ENCODE measurements at regions not wholly inside any gene's neighbourhood (a gene's known extent, or its start where the extent isn't known, plus 50 kb on each side); places are given as distances from the start of the nearest gene placed in this dataset.
"Not testable (repeated sequence)": the region's sequence is repeated elsewhere in the genome, so short reads cannot be mapped to it uniquely, and the experiment has no call there.

- H3K27ac ChIP-seq; H3K27me3 ChIP-seq (replicated peaks; ENCODE audit: insufficient read depth); H3K4me3 ChIP-seq; H3K36me3 ChIP-seq; H3K9me3 ChIP-seq; H3K4me1 ChIP-seq (replicated peaks); DNase-seq (ENCODE audit: low spot score); intact Hi-C loops (cut with DNase I): not testable (repeated sequence)
- WGBS = 95% methylated on average over 42 of the region's 51 CpGs
Observed at GRCh38 chr4:131734851-131735385, 1414.2 kb upstream of the PCDH10 start.

GRCh38 chr4:131738991-131739390 lies 1410.1 kb upstream of the PCDH10 start:
- WGBS = 99% methylated on average over 12 of the region's 26 CpGs
- DNase-seq (ENCODE audit: low spot score); H3K36me3 ChIP-seq; H3K27ac ChIP-seq; intact Hi-C loops (cut with DNase I); H3K9me3 ChIP-seq; H3K27me3 ChIP-seq (replicated peaks; ENCODE audit: insufficient read depth); H3K4me1 ChIP-seq (replicated peaks); H3K4me3 ChIP-seq: not testable (repeated sequence)

- intact Hi-C loops (cut with DNase I); DNase-seq (ENCODE audit: low spot score); H3K27me3 ChIP-seq (replicated peaks; ENCODE audit: insufficient read depth); H3K4me1 ChIP-seq (replicated peaks); H3K9me3 ChIP-seq; H3K36me3 ChIP-seq; H3K4me3 ChIP-seq; H3K27ac ChIP-seq: not testable (repeated sequence)
- 97% methylated on average over 7 of the region's 27 CpGs for WGBS
Observed at GRCh38 chr4:131741836-131742235, 1407.3 kb upstream of the PCDH10 start.

GRCh38 chr4:131742536-131743205 lies 1406.4 kb upstream of the PCDH10 start:
- intact Hi-C loops (cut with DNase I); H3K27ac ChIP-seq; DNase-seq (ENCODE audit: low spot score); H3K27me3 ChIP-seq (replicated peaks; ENCODE audit: insufficient read depth); H3K9me3 ChIP-seq; H3K4me1 ChIP-seq (replicated peaks); H3K36me3 ChIP-seq; H3K4me3 ChIP-seq: not testable (repeated sequence)
- WGBS = 94% methylated on average over 38 of the region's 45 CpGs

- H3K36me3 ChIP-seq; H3K27me3 ChIP-seq (replicated peaks; ENCODE audit: insufficient read depth); H3K4me1 ChIP-seq (replicated peaks); DNase-seq (ENCODE audit: low spot score); H3K4me3 ChIP-seq; H3K27ac ChIP-seq; intact Hi-C loops (cut with DNase I); H3K9me3 ChIP-seq: not testable (repeated sequence)
- no CpG with 5 or more reads among the region's 20 CpGs for WGBS
Observed at GRCh38 chr4:131743348-131743747, 1405.7 kb upstream of the PCDH10 start.

- H3K4me1 ChIP-seq (replicated peaks); H3K9me3 ChIP-seq; H3K27me3 ChIP-seq (replicated peaks; ENCODE audit: insufficient read depth); DNase-seq (ENCODE audit: low spot score); H3K4me3 ChIP-seq; H3K27ac ChIP-seq; intact Hi-C loops (cut with DNase I); H3K36me3 ChIP-seq: not testable (repeated sequence)
- WGBS = 93% methylated on average over 12 of the region's 34 CpGs
Observed at GRCh38 chr4:131747203-131747602, 1401.9 kb upstream of the PCDH10 start.

GRCh38 chr4:131749224-131749623 lies 1399.9 kb upstream of the PCDH10 start:
- H3K27ac ChIP-seq; intact Hi-C loops (cut with DNase I); H3K9me3 ChIP-seq: not testable (repeated sequence)

GRCh38 chr4:131750006-131750405 lies 1399.1 kb upstream of the PCDH10 start:
- H3K4me3 ChIP-seq; H3K9me3 ChIP-seq; DNase-seq (ENCODE audit: low spot score); H3K4me1 ChIP-seq (replicated peaks); intact Hi-C loops (cut with DNase I); H3K36me3 ChIP-seq; H3K27me3 ChIP-seq (replicated peaks; ENCODE audit: insufficient read depth); H3K27ac ChIP-seq: not testable (repeated sequence)
- WGBS = 91% methylated on average over 23 of the region's 25 CpGs

More at GRCh38 chr4:131749224-131749623, 1399.9 kb upstream of the PCDH10 start:
- not testable (repeated sequence) for H3K27me3 ChIP-seq (replicated peaks; ENCODE audit: insufficient read depth); H3K4me1 ChIP-seq (replicated peaks); H3K4me3 ChIP-seq; DNase-seq (ENCODE audit: low spot score); H3K36me3 ChIP-seq
- 98% methylated on average over 25 of the region's 31 CpGs for WGBS

GRCh38 chr4:131750469-131750868 lies 1398.6 kb upstream of the PCDH10 start:
- WGBS = 98% methylated on average over 27 of the region's 31 CpGs
- H3K9me3 ChIP-seq; H3K27ac ChIP-seq; DNase-seq (ENCODE audit: low spot score); H3K27me3 ChIP-seq (replicated peaks; ENCODE audit: insufficient read depth); H3K4me3 ChIP-seq; H3K36me3 ChIP-seq; H3K4me1 ChIP-seq (replicated peaks); intact Hi-C loops (cut with DNase I): not testable (repeated sequence)

- H3K27ac ChIP-seq; H3K4me3 ChIP-seq; H3K36me3 ChIP-seq; intact Hi-C loops (cut with DNase I); H3K9me3 ChIP-seq; H3K4me1 ChIP-seq (replicated peaks); DNase-seq (ENCODE audit: low spot score); H3K27me3 ChIP-seq (replicated peaks; ENCODE audit: insufficient read depth): not testable (repeated sequence)
- WGBS = 87% methylated on average over 9 of the region's 35 CpGs
Observed at GRCh38 chr4:131762234-131762633, 1386.9 kb upstream of the PCDH10 start.
